Upper lobe of right lung (tissue), 1 donor: ENCODE measurements at regions not wholly inside any gene's neighbourhood (a gene's known extent, or its start where the extent isn't known, plus 50 kb on each side); places are given as distances from the start of the nearest gene placed in this dataset.

ENCODE experiments used
- ATAC-seq: fragments of 200-7000 bp; cut with Tn5 transposase; one replicate; pipeline ENCODE4 v1.9.1; 2020; ENCODE audit warnings: mild to moderate bottlenecking, moderate library complexity
- DNase-seq: peaks from one replicate; pipeline ENCODE4 v3.0.0-alpha.2; 2020
- H3K27ac ChIP-seq: fragments of 200-600 bp; one replicate; pipeline ENCODE4 v1.8.0; 2022
- H3K27me3 ChIP-seq: fragments of 200-600 bp; one replicate; pipeline ENCODE4 v1.8.0; 2022; ENCODE audit warnings: mild to moderate bottlenecking
- H3K36me3 ChIP-seq: fragments of 200-600 bp; one replicate; pipeline ENCODE4 v1.8.0; 2022
- H3K4me1 ChIP-seq: fragments of 200-600 bp; one replicate; pipeline ENCODE4 v1.8.0; 2022
- H3K4me3 ChIP-seq: fragments of 200-600 bp; one replicate; pipeline ENCODE4 v1.8.0; 2022; ENCODE audit warnings: mild to moderate bottlenecking
- H3K9me3 ChIP-seq: fragments of 200-600 bp; one replicate; pipeline ENCODE4 v1.8.0; 2022
- CTCF ChIP-seq: fragments of 200-600 bp; IDR thresholded peaks from one replicate; pipeline ENCODE4 v1.8.0; 2022; ENCODE audit warnings: antibody characterized with exemption
- intact Hi-C: fragments of 100-400 bp; cut with DNase I; formaldehyde crosslinking; loops from one replicate; pipeline ENCODE4 v1.11.0; 2022
- donor health status: DM: no; HTN: yes; CAD: no; lungs with severe emphysema.

GRCh38 chr3:144286235-144286910 lies 314.8 kb downstream of the DIPK2A start:
- intact Hi-C loops, result no loop called here
- TF ChIP-seq CTCF, result no peak

GRCh38 chr3:144287001-144287400 lies 315.4 kb downstream of the DIPK2A start:
- no peaks in the 10 kb centered on the region for H3K9me3 ChIP-seq
- ATAC-seq (no peak), DNase-seq (no peak)
- no peaks in the 10 kb centered on the region for H3K36me3 ChIP-seq
- no peak for TF ChIP-seq CTCF
- intact Hi-C loops, result no loop called here
- H3K4me1 ChIP-seq, result no peaks in the 10 kb centered on the region
- H3K27ac ChIP-seq, result no peak overlapping the region
- no peaks in the 10 kb centered on the region for H3K27me3 ChIP-seq
- H3K4me3 ChIP-seq, result no peak overlapping the region

More at GRCh38 chr3:144286235-144286910, 314.8 kb downstream of the DIPK2A start:
- no peaks in the 10 kb centered on the region for H3K27me3 ChIP-seq
- H3K27ac ChIP-seq, result no peak overlapping the region
- no peak for ATAC-seq
- DNase-seq, result no peak
- H3K4me3 ChIP-seq, result no peak overlapping the region
- no peaks in the 10 kb centered on the region for H3K36me3 ChIP-seq
- H3K4me1 ChIP-seq, result no peaks in the 10 kb centered on the region
- H3K9me3 ChIP-seq, result no peaks in the 10 kb centered on the region

- Histone ChIP-seq H3K27me3 (no peaks in the 10 kb centered on the region), H3K4me3 (no peak overlapping the region), H3K36me3 (no peaks in the 10 kb centered on the region), H3K27ac (no peak overlapping the region), H3K9me3 (no peaks in the 10 kb centered on the region), H3K4me1 (no peaks in the 10 kb centered on the region)
- intact Hi-C loops, result no loop called here
- ATAC-seq (no peak), DNase-seq (no peak)
- no peak for TF ChIP-seq CTCF
These were observed 317.4 kb downstream of the DIPK2A start for GRCh38 chr3:144289057-144289456.

GRCh38 chr3:144294659-144295538 lies 323.3 kb downstream of the DIPK2A start:
- no peaks in the 10 kb centered on the region for H3K4me1 ChIP-seq
- no peaks in the 10 kb centered on the region for H3K27me3 ChIP-seq
- H3K4me3 ChIP-seq, result no peak overlapping the region
- H3K36me3 ChIP-seq, result no peaks in the 10 kb centered on the region
- no peak overlapping the region for H3K27ac ChIP-seq
- ATAC-seq (no peak), DNase-seq (no peak)
- TF ChIP-seq CTCF, result no peak
- H3K9me3 ChIP-seq, result no peaks in the 10 kb centered on the region
- intact Hi-C loops, result no loop called here

GRCh38 chr3:144295613-144296012 lies 324.0 kb downstream of the DIPK2A start:
- intact Hi-C loops, result no loop called here
- no peak for DNase-seq
- ATAC-seq, result no peak
- Histone ChIP-seq H3K9me3 (no peaks in the 10 kb centered on the region), H3K27me3 (no peaks in the 10 kb centered on the region), H3K4me1 (no peaks in the 10 kb centered on the region), H3K36me3 (no peaks in the 10 kb centered on the region), H3K4me3 (no peak overlapping the region), H3K27ac (no peak overlapping the region)
- no peak for TF ChIP-seq CTCF
